ENCODE measurements at regions not wholly inside any gene's neighbourhood (a gene's known extent, or its start where the extent isn't known, plus 50 kb on each side); places are given as distances from the start of the nearest gene placed in this dataset.

- TF ChIP-seq EP300 (IDR thresholded peaks at IDR 0.05) (no peak), POLR2A (IDR thresholded peaks at IDR 0.05; ENCODE audit: low read depth) (no peak), POLR2AphosphoS5 (IDR thresholded peaks at IDR 0.05) (peak in 1 of 2 donors; percentile 28)
Observed at GRCh38 chr9:105007143-105007542, 79.2 kb upstream of the ABCA1 start.

Measured in esophagus muscularis mucosa (tissue), 3 donors.